SK-N-SH (cell line): ENCODE measurements at regions not wholly inside any gene's neighbourhood (a gene's known extent, or its start where the extent isn't known, plus 50 kb on each side); places are given as distances from the start of the nearest gene placed in this dataset.

Experiments used
- CTCF ChIA-PET: fragments of 300-600, 350-600 bp; formaldehyde crosslinking; extraction: SDS; loops from one replicate; lab custom pipeline; 2021; lab: Yijun Ruan, JAX
- POLR2A ChIA-PET: fragments of 350-600 bp; sonication (Branson Sonifier 250); formaldehyde crosslinking; extraction: SDS; loops from one replicate; lab custom pipeline; 2020; ENCODE audit warnings: antibody characterized with exemption, inconsistent platforms; lab: Yijun Ruan, JAX
- DNase-seq: peaks from one replicate; pipeline ENCODE4 v3.0.0; 2012
- H2AFZ ChIP-seq: fragments of 200-600 bp; sonication (generic); 2 replicates; pipeline ENCODE4 v1.8.1; 2016; ENCODE audit warnings: antibody characterized with exemption, mild to moderate bottlenecking, low read depth
- H3F3A ChIP-seq: fragments of 200-600 bp; sonication (generic); replicated peaks from 2 replicates; pipeline ENCODE3; 2016; ENCODE audit warnings: antibody characterized with exemption, mild to moderate bottlenecking; ENCODE audit not compliant: insufficient read depth
- H3K27ac ChIP-seq, 2 experiments: fragments of 200-500 bp in 1 of 2; fragments of 200-600 bp in 1 of 2; sonication (Bioruptor generic) in 1 of 2; sonication (generic), shearing (Covaris generic) in 1 of 2; 2 replicates each; pipeline versions ENCODE4 v1.5.1 to v1.6.1; 2014 to 2016; ENCODE audit warnings: low read depth in 2 of 2, inconsistent platforms in 1 of 2, low read length in 1 of 2, mild to moderate bottlenecking in 1 of 2, mixed read lengths in 1 of 2
- H3K27me3 ChIP-seq: fragments of 200-600 bp; sonication (generic), shearing (Covaris generic); 2 replicates; pipeline ENCODE4 v1.6.1; 2016; ENCODE audit warnings: mixed run types; ENCODE audit not compliant: insufficient read depth
- H3K36me3 ChIP-seq, 2 experiments: fragments of 200-500 bp in 1 of 2; fragments of 200-600 bp in 1 of 2; sonication (Bioruptor generic) in 1 of 2; sonication (generic) in 1 of 2; replicated peaks in 1 of 2; 2 replicates each; pipeline versions ENCODE3 to v1.5.1; 2014 to 2016; ENCODE audit warnings: low read length in 1 of 2, mild to moderate bottlenecking in 1 of 2; ENCODE audit not compliant: insufficient read depth in 2 of 2, control insufficient read depth in 1 of 2
- H3K4me1 ChIP-seq, 2 experiments: fragments of 200-500 bp in 1 of 2; fragments of 200-600 bp in 1 of 2; sonication (Bioruptor generic) in 1 of 2; sonication (generic), shearing (Covaris generic) in 1 of 2; 2 replicates each; pipeline versions ENCODE4 v1.5.1 to v1.6.1; 2014 to 2016; ENCODE audit warnings: low read depth in 1 of 2, low read length in 1 of 2, mixed run types in 1 of 2; ENCODE audit not compliant: insufficient read depth in 2 of 2, control insufficient read depth in 1 of 2
- H3K4me2 ChIP-seq: fragments of 200-600 bp; sonication (generic), shearing (Covaris generic); 2 replicates; pipeline ENCODE4 v1.6.1; 2017; ENCODE audit warnings: mixed run types
- H3K4me3 ChIP-seq, 2 experiments: fragments of 200-500 bp in 1 of 2; fragments of 200-600 bp in 1 of 2; sonication (Bioruptor generic) in 1 of 2; sonication (generic), shearing (Covaris generic) in 1 of 2; 2 replicates each; pipeline versions ENCODE4 v1.5.1 to v1.8.1; 2014 to 2016; ENCODE audit warnings: low read depth in 2 of 2, inconsistent platforms in 1 of 2, low read length in 1 of 2, mild to moderate bottlenecking in 1 of 2, mixed read lengths in 1 of 2, moderate library complexity in 1 of 2
- H3K79me2 ChIP-seq: fragments of 200-600 bp; sonication (generic); 2 replicates; pipeline ENCODE4 v1.8.1; 2017; ENCODE audit warnings: mild to moderate bottlenecking; ENCODE audit not compliant: insufficient read depth
- H3K9ac ChIP-seq: fragments of 200-600 bp; sonication (generic); 2 replicates; pipeline ENCODE4 v1.6.1; 2017; ENCODE audit warnings: mixed run types
- H3K9me2 ChIP-seq: fragments of 200-600 bp; sonication (generic); 2 replicates; pipeline ENCODE4 v1.6.1; 2017; ENCODE audit warnings: mixed run types
- H3K9me3 ChIP-seq: fragments of 200-600 bp; sonication (generic); 2 replicates; pipeline ENCODE4 v1.6.1; 2017; ENCODE audit warnings: mixed run types, mild to moderate bottlenecking, moderate library complexity
- H4K20me1 ChIP-seq: fragments of 200-600 bp; sonication (generic); 2 replicates; pipeline ENCODE4 v1.6.1; 2017; ENCODE audit warnings: mild to moderate bottlenecking, mixed run types; ENCODE audit not compliant: insufficient read depth
- CHD2 ChIP-seq: fragments of 150-350 bp; IDR thresholded peaks from 2 replicates; pipeline ENCODE4 v1.6.1; 2018; ENCODE audit warnings: low read length; ENCODE audit not compliant: partially characterized antibody
- EP300 ChIP-seq, 2 experiments: IDR thresholded peaks; 2 replicates each; pipeline versions ENCODE4 v1.4.0 to v1.6.1; 2012; ENCODE audit warnings: borderline replicate concordance in 1 of 2, low read depth in 1 of 2, low read length in 1 of 2
- EZH2phosphoT487 ChIP-seq: fragments of 200-600 bp; sonication (generic); IDR thresholded peaks from 2 replicates; pipeline ENCODE4 v1.6.1; 2017; ENCODE audit warnings: low read depth, mixed run types, mild to moderate bottlenecking, antibody characterized with exemption, moderate library complexity, borderline replicate concordance
- FOSL2 ChIP-seq: IDR thresholded peaks from 2 replicates; pipeline ENCODE4 v1.4.0; 2012; ENCODE audit warnings: low read depth, mild to moderate bottlenecking, moderate library complexity, borderline replicate concordance
- FOXJ3 ChIP-seq: sonication (generic); formaldehyde crosslinking; IDR thresholded peaks from 2 replicates; pipeline ENCODE4 v1.5.1; 2020; ENCODE audit warnings: mild to moderate bottlenecking, missing genetic modification reagents
- GABPA ChIP-seq: IDR thresholded peaks from 2 replicates; pipeline ENCODE4 v1.4.0; 2012; ENCODE audit warnings: low read depth, mild to moderate bottlenecking
- JUND ChIP-seq: IDR thresholded peaks from 2 replicates; pipeline ENCODE4 v1.4.0; 2012
- MEF2A ChIP-seq: IDR thresholded peaks from 2 replicates; pipeline ENCODE4 v1.4.0; 2012; ENCODE audit warnings: low read depth, borderline replicate concordance
- MXI1 ChIP-seq: IDR thresholded peaks from 2 replicates; pipeline ENCODE4 v1.6.1; 2012; ENCODE audit warnings: mild to moderate bottlenecking, low read depth, low read length, improper control_type of control experiment
- NFIC ChIP-seq: IDR thresholded peaks from 2 replicates; pipeline ENCODE4 v1.4.0; 2012; ENCODE audit warnings: borderline replicate concordance
- POLR2AphosphoS5 ChIP-seq: IDR thresholded peaks from 2 replicates; pipeline ENCODE4 v1.6.1; 2012; ENCODE audit warnings: low read depth, low read length
- REST ChIP-seq: IDR thresholded peaks from 2 replicates; pipeline ENCODE4 v1.6.1; 2012; ENCODE audit warnings: mild to moderate bottlenecking, low read depth, low read length, moderate library complexity
- RXRA ChIP-seq: IDR thresholded peaks from 2 replicates; pipeline ENCODE4 v1.4.0; 2012; ENCODE audit warnings: low read depth, mild to moderate bottlenecking, borderline replicate concordance
- SIN3A ChIP-seq: IDR thresholded peaks from 2 replicates; pipeline ENCODE4 v1.6.1; 2012; ENCODE audit warnings: low read depth, mild to moderate bottlenecking, low read length, moderate library complexity, borderline replicate concordance
- SMC3 ChIP-seq: IDR thresholded peaks from 2 replicates; pipeline ENCODE4 v1.6.1; 2012; ENCODE audit warnings: low read depth, low read length, improper control_type of control experiment
- TCF12 ChIP-seq: IDR thresholded peaks from 2 replicates; pipeline ENCODE4 v1.4.0; 2012
- TEAD4 ChIP-seq: IDR thresholded peaks from 2 replicates; pipeline ENCODE4 v1.4.0; 2012; ENCODE audit warnings: mild to moderate bottlenecking, borderline replicate concordance; ENCODE audit not compliant: insufficient read depth
- USF2 ChIP-seq: fragments of 150-350 bp; IDR thresholded peaks from 2 replicates; pipeline ENCODE4 v1.6.1; 2017; ENCODE audit warnings: antibody characterized with exemption, low read length, low read depth, borderline replicate concordance
- YY1 ChIP-seq: IDR thresholded peaks from 2 replicates; pipeline ENCODE4 v1.4.0; 2012; ENCODE audit warnings: low read depth, mild to moderate bottlenecking
- ZBTB33 ChIP-seq: IDR thresholded peaks from 2 replicates; pipeline ENCODE4 v1.4.0; 2012; ENCODE audit warnings: low read depth, borderline replicate concordance
- WGBS: methylation state at CpG from one replicate; pipeline ENCODE4 v1.1.6; 2017; ENCODE audit warnings: low lambda C conversion rate; 5-methylcytosine and 5-hydroxymethylcytosine counted together
- TF ChIP-seq, protein P1 (sequence below): fragments of 150-350 bp; IDR thresholded peaks from 2 replicates; pipeline ENCODE4 v1.6.1; 2016; ENCODE audit warnings: mild to moderate bottlenecking, low read depth, low read length

DNA sequence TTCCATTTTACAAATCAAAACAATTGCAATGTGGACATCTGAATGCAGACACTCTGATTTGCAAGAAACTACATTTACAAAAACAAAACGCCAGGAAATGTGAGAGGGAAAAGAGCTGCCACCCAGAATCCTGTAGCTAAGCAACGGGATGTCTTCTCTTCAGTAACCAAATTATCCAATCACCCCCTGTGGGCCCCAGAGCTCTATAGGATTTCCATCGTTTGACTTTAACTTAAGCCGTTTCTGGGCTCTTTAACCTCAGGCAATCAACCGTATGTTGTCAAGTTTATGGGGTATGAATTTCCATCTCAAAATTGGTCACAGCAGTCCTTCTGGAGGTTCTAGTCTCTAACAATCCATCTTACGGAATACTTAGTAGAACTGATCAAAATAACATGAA, 240.5 kb downstream of the ETV1 start:
- H2AFZ ChIP-seq, result no peak overlapping the region
- H3K4me1 ChIP-seq, result no peaks in the 10 kb centered on the region; a peak in 1 of 4 replicates
- H3K27ac ChIP-seq, result no peak overlapping the region
- H3K4me3 ChIP-seq, result no peak overlapping the region
- no peak overlapping the region for H3K9ac ChIP-seq
- H4K20me1 ChIP-seq, result no peaks in the 10 kb centered on the region
- no peaks in the 10 kb centered on the region for H3F3A ChIP-seq
- no peaks in the 10 kb centered on the region for H3K27me3 ChIP-seq
- no peaks in the 10 kb centered on the region for H3K9me3 ChIP-seq
- ChIA-PET POLR2A (no interaction called here), CTCF (interaction anchor here (0.6 to 2.2 kb wide), 4 partner anchors 33 to 240 kb away, joined by 3 to 6 read pairs (median 4); partner anchors contain the start of gene ETV1)
- WGBS, result 63% methylated on average over 6 of the region's 6 CpGs
- H3K9me2 ChIP-seq, result no peaks in the 10 kb centered on the region
- no peak for TF ChIP-seq TEAD4
- TF ChIP-seq USF2, result no peak
- TF ChIP-seq POLR2AphosphoS5, result no peak
- no peak for TF ChIP-seq EZH2phosphoT487
- TF ChIP-seq TCF12, result no peak
- no peak for TF ChIP-seq GABPA
- no peak for TF ChIP-seq SIN3A
- no peak for TF ChIP-seq EP300 (IDR thresholded peaks at IDR 0.05; ENCODE audit: borderline replicate concordance in 1 of 2, low read depth in 1 of 2, low read length in 1 of 2)
- no peak for TF ChIP-seq NFIC
- TF ChIP-seq, protein P1, sequence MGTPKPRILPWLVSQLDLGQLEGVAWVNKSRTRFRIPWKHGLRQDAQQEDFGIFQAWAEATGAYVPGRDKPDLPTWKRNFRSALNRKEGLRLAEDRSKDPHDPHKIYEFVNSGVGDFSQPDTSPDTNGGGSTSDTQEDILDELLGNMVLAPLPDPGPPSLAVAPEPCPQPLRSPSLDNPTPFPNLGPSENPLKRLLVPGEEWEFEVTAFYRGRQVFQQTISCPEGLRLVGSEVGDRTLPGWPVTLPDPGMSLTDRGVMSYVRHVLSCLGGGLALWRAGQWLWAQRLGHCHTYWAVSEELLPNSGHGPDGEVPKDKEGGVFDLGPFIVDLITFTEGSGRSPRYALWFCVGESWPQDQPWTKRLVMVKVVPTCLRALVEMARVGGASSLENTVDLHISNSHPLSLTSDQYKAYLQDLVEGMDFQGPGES, result no peak
- TF ChIP-seq REST, result no peak
- no peak for TF ChIP-seq CHD2
- H3K79me2 ChIP-seq, result no peaks in the 10 kb centered on the region
- no peaks in the 10 kb centered on the region for H3K36me3 ChIP-seq
- H3K4me2 ChIP-seq, result no peak overlapping the region
- no peak for DNase-seq

GRCh38 chr7:13749636-13750035, 239.8 kb downstream of the ETV1 start:
- no peaks in the 10 kb centered on the region for H3K9me2 ChIP-seq
- no peak overlapping the region for H3K4me2 ChIP-seq
- no peak for DNase-seq
- no peaks in the 10 kb centered on the region for H3K9me3 ChIP-seq
- CTCF ChIA-PET, result interaction anchor here (1.0 to 2.2 kb wide), 3 partner anchors 32 to 707 kb away, joined by 3 to 4 read pairs (median 3); no protein-coding TSS in a partner anchor
- no peak overlapping the region for H3K27ac ChIP-seq
- no peak overlapping the region for H3K4me3 ChIP-seq
- 92% methylated on average over 3 of the region's 3 CpGs for WGBS
- H3K9ac ChIP-seq, result no peak overlapping the region
- no peaks in the 10 kb centered on the region for H3K79me2 ChIP-seq
- no peaks in the 10 kb centered on the region for H4K20me1 ChIP-seq
- H2AFZ ChIP-seq, result no peak overlapping the region
- no peaks in the 10 kb centered on the region for H3K36me3 ChIP-seq
- POLR2A ChIA-PET, result no interaction called here
- no peaks in the 10 kb centered on the region; a peak in 1 of 4 replicates for H3K4me1 ChIP-seq
- H3F3A ChIP-seq, result no peaks in the 10 kb centered on the region
- no peaks in the 10 kb centered on the region for H3K27me3 ChIP-seq
- no peak for TF ChIP-seq JUND
- no peak for TF ChIP-seq RXRA
- TF ChIP-seq ZBTB33, result no peak
- no peak for TF ChIP-seq FOXJ3 (CRISPR knock-in tag)
- no peak for TF ChIP-seq MEF2A
- no peak for TF ChIP-seq TCF12
- no peak for TF ChIP-seq CHD2
- no peak for TF ChIP-seq MXI1
- no peak for TF ChIP-seq YY1
- no peak for TF ChIP-seq TEAD4
- TF ChIP-seq FOSL2, result no peak
- TF ChIP-seq SMC3, result no peak
